NCI-H82 (cell line): ENCODE measurements at regions not wholly inside any gene's neighbourhood (a gene's known extent, or its start where the extent isn't known, plus 50 kb on each side); places are given as distances from the start of the nearest gene placed in this dataset.

Source experiments
- DNase-seq: peaks from one replicate; lab custom pipeline; 2025; lab: John Stamatoyannopoulos, UW

- DNase-seq, result no peak
These were observed 68.6 kb upstream of the FOXA2 start for GRCh38 chr20:22652681-22653588.

- no peak for DNase-seq
These were observed 69.6 kb upstream of the FOXA2 start for GRCh38 chr20:22653658-22654642.

GRCh38 chr20:22663528-22664025, 79.2 kb upstream of the FOXA2 start:
- no peak for DNase-seq

- no peak for DNase-seq
These were observed 82.8 kb upstream of the FOXA2 start for GRCh38 chr20:22667198-22667597.

- DNase-seq, result no peak
These were observed 87.8 kb upstream of the FOXA2 start for GRCh38 chr20:22672191-22672590.

GRCh38 chr20:22673467-22673866, 89.1 kb upstream of the FOXA2 start:
- DNase-seq, result no peak

- no peak for DNase-seq
These were observed 91.0 kb upstream of the FOXA2 start for GRCh38 chr20:22675341-22675740.

- DNase-seq, result no peak
These were observed 94.3 kb upstream of the FOXA2 start for GRCh38 chr20:22678678-22679077.

- no peak for DNase-seq
These were observed 94.8 kb upstream of the FOXA2 start for GRCh38 chr20:22679197-22679596.

GRCh38 chr20:22680031-22680740, 95.8 kb upstream of the FOXA2 start:
- DNase-seq, result no peak

GRCh38 chr20:22681591-22682248, 97.3 kb upstream of the FOXA2 start:
- no peak for DNase-seq

- DNase-seq, result no peak
These were observed 98.0 kb upstream of the FOXA2 start for GRCh38 chr20:22682381-22682780.

- DNase-seq, result peak; percentile 76
These were observed 99.8 kb upstream of the FOXA2 start for GRCh38 chr20:22684072-22684762.

GRCh38 chr20:22684763-22685443, 100.5 kb upstream of the FOXA2 start:
- DNase-seq, result peak; percentile 3

GRCh38 chr20:22686097-22686496, 101.7 kb upstream of the FOXA2 start:
- DNase-seq, result peak; percentile 71

GRCh38 chr20:22687676-22688349, 103.4 kb upstream of the FOXA2 start:
- no peak for DNase-seq

- DNase-seq, result no peak
These were observed 104.1 kb upstream of the FOXA2 start for GRCh38 chr20:22688485-22688884.

- no peak for DNase-seq
These were observed 104.9 kb upstream of the FOXA2 start for GRCh38 chr20:22689266-22689665.

- DNase-seq, result no peak
These were observed 105.6 kb upstream of the FOXA2 start for GRCh38 chr20:22690000-22690399.
